Adrenal gland (tissue), 5 donors: ENCODE measurements at regions not wholly inside any gene's neighbourhood (a gene's known extent, or its start where the extent isn't known, plus 50 kb on each side); places are given as distances from the start of the nearest gene placed in this dataset.
"Not testable (repeated sequence)": the region's sequence is repeated elsewhere in the genome, so short reads cannot be mapped to it uniquely, and the experiment has no call there.

Source experiments
- CTCF ChIP-seq, 6 experiments: fragments of 450-650 bp in 4 of 6; fragments of 200-600 bp in 2 of 6; sonication (generic) in 1 of 6; IDR thresholded peaks; 1 replicate in 5 of 6; 2 replicates in 1 of 6; pipeline versions ENCODE4 v1.5.1 to v1.8.0; 2016 to 2021; ENCODE audit warnings: antibody characterized with exemption in 6 of 6, mild to moderate bottlenecking in 2 of 6, moderate library complexity in 1 of 6
- POLR2A ChIP-seq, 2 donors: fragments of 450-650 bp; IDR thresholded peaks; one replicate each; pipeline ENCODE4 v1.6.1; 2017; ENCODE audit warnings: antibody characterized with exemption in 2 of 2, mild to moderate bottlenecking in 2 of 2, moderate library complexity in 1 of 2
- donor health status: DM: no; HTN: no; CAD: no.

GRCh38 chr1:147423100-147423827, 118.0 kb upstream of the BCL9 start:
- TF ChIP-seq POLR2A, CTCF (IDR thresholded peaks at IDR 0.05): not testable (repeated sequence)
